Lung (tissue), 11 donors: ENCODE measurements at regions not wholly inside any gene's neighbourhood (a gene's known extent, or its start where the extent isn't known, plus 50 kb on each side); places are given as distances from the start of the nearest gene placed in this dataset.

Experiments used
- ATAC-seq: fragments of 200-7000 bp; cut with Tn5 transposase; one replicate; pipeline ENCODE4 v1.9.1; 2020; ENCODE audit warnings: moderate number of reproducible peaks; ENCODE audit not compliant: insufficient read depth, low FRiP score
- DNase-seq, 3 donors: peaks; one replicate each; pipeline ENCODE4 v3.0.0-alpha.2; 2013 to 2017
- H3K27ac ChIP-seq, 2 donors: one replicate each; pipeline ENCODE4 v1.5.1; 2013; ENCODE audit warnings: mild to moderate bottlenecking in 2 of 2, moderate library complexity in 2 of 2, control low read depth in 1 of 2, inconsistent platforms in 1 of 2, low read depth in 1 of 2, low read length in 1 of 2
- H3K27me3 ChIP-seq, 3 donors: one replicate each; pipeline ENCODE4 v1.5.1; 2013; ENCODE audit warnings: low read length in 2 of 3; ENCODE audit not compliant: control insufficient read depth in 3 of 3, insufficient read depth in 3 of 3
- H3K36me3 ChIP-seq, 4 donors: one replicate each; pipeline ENCODE4 v1.5.1; 2013; ENCODE audit warnings: low read length in 4 of 4, mild to moderate bottlenecking in 1 of 4, moderate library complexity in 1 of 4; ENCODE audit not compliant: control insufficient read depth in 4 of 4, insufficient read depth in 4 of 4
- H3K4me1 ChIP-seq, 5 donors: one replicate each; pipeline ENCODE4 v1.5.1; 2013; ENCODE audit warnings: low read length in 5 of 5, mild to moderate bottlenecking in 2 of 5, moderate library complexity in 1 of 5; ENCODE audit not compliant: control insufficient read depth in 5 of 5, insufficient read depth in 5 of 5
- H3K4me3 ChIP-seq: one replicate; pipeline ENCODE4 v1.5.1; 2013; ENCODE audit warnings: mild to moderate bottlenecking, control low read depth, moderate library complexity
- H3K9ac ChIP-seq, 2 donors: one replicate each; pipeline ENCODE4 v1.5.1; 2013; ENCODE audit warnings: low read length in 2 of 2, control low read depth in 1 of 2; ENCODE audit not compliant: insufficient read depth in 1 of 2
- H3K9me3 ChIP-seq, 4 donors: one replicate each; pipeline ENCODE4 v1.5.1; 2013; ENCODE audit warnings: low read length in 3 of 4, mild to moderate bottlenecking in 1 of 4, moderate library complexity in 1 of 4; ENCODE audit not compliant: control insufficient read depth in 4 of 4, insufficient read depth in 3 of 4
- WGBS, 2 donors: extraction: QIAGEN DNeasy Blood & Tissue Kit; methylation state at CpG; one replicate each; pipeline ENCODE4 v1.1.7; 2013; 5-methylcytosine and 5-hydroxymethylcytosine counted together
- TF ChIP-seq, protein P1 (sequence below): IDR thresholded peaks from 2 replicates; pipeline ENCODE4 v1.5.1; 2012; ENCODE audit warnings: mild to moderate bottlenecking; ENCODE audit errors: control extremely low read depth, extremely low read depth
- donor health status: control.
- donor health status: control.
- donor health status: Bipolar disorder and iron deficiency.
- donor health status: healthy.
- donor health status: DM: yes; HTN: yes; CAD: no.

DNA sequence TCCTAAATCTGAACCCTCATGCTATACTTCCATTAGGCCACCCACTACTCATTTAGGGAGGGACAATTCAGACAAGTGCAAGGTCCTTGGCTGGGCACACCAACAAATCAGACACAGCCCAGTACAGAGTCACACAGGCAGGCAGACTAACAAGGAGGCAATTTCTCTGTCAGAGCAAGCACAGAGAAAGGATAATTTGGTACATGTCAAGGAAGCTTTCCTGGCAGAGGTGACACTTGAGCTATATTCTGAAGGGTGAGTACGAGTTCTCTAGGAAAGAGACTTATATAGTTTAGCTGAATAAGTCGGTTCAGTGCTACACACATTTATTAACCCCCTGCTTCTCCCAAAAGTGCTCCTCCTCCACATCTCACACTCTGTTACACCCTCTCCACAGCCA is 455.9 kb downstream of the OMA1 start:
- H3K27me3 ChIP-seq = no peaks in the 10 kb centered on the region
- no peak overlapping the region for H3K9ac ChIP-seq
- H3K36me3 ChIP-seq = no peaks in the 10 kb centered on the region
- H3K27ac ChIP-seq = no peak overlapping the region
- no peak overlapping the region for H3K4me3 ChIP-seq
- ATAC-seq = no peak
- TF ChIP-seq, protein P1, sequence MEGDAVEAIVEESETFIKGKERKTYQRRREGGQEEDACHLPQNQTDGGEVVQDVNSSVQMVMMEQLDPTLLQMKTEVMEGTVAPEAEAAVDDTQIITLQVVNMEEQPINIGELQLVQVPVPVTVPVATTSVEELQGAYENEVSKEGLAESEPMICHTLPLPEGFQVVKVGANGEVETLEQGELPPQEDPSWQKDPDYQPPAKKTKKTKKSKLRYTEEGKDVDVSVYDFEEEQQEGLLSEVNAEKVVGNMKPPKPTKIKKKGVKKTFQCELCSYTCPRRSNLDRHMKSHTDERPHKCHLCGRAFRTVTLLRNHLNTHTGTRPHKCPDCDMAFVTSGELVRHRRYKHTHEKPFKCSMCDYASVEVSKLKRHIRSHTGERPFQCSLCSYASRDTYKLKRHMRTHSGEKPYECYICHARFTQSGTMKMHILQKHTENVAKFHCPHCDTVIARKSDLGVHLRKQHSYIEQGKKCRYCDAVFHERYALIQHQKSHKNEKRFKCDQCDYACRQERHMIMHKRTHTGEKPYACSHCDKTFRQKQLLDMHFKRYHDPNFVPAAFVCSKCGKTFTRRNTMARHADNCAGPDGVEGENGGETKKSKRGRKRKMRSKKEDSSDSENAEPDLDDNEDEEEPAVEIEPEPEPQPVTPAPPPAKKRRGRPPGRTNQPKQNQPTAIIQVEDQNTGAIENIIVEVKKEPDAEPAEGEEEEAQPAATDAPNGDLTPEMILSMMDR = no peak
- no peak for DNase-seq
- H3K4me1 ChIP-seq = peaks cover 0 to 14% (median 0%) of the 10 kb centered on the region in 5 donors
- WGBS, 2 donors = 40 to 53% methylated on average over 2 of the region's 2 CpGs
- peaks cover 0 to 2% (median 0%) of the 10 kb centered on the region in 4 donors for H3K9me3 ChIP-seq

DNA sequence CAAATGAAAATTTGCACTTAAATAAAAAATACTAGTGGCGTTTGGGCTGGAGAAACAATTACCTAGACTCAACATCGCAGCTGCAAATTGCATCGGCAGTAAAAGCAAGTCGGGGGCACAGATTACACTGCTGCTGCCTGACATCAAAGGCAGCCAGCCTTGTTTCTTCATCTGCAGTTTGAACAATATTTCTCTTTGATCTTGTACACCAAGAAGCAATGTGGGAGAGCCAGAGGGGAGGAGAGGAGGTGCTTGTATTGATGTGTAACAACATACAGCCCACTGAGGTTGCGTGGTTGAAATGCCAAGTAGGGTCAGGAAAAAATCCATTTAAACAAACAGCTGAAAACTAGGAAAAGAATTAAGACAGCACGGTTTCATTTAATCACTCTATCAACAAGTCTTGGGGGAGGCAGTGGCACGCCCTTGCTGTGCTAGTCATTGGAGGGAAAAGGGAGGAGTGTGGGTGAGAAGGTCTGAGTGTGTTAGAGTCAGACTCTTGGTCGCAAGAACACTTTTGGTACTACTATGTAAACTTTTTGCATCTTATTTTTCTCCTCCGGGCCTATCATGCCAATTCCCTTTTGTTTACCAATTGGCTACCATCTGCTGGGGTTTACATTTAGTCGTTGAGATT is 456.5 kb downstream of the OMA1 start:
- Histone ChIP-seq H3K27ac (no peak overlapping the region), H3K36me3 (no peaks in the 10 kb centered on the region), H3K27me3 (no peaks in the 10 kb centered on the region), H3K4me1 (peaks cover 0 to 14% (median 0%) of the 10 kb centered on the region in 5 donors), H3K9me3 (peaks cover 0 to 2% (median 0%) of the 10 kb centered on the region in 4 donors), H3K4me3 (no peak overlapping the region), H3K9ac (no peak overlapping the region)
- TF ChIP-seq, protein P1 = no peak
- ATAC-seq = no peak
- peak; percentile 50 to 70 (median 67) for DNase-seq
- WGBS, 2 donors = 64 to 82% methylated on average over 10 of the region's 10 CpGs

DNA sequence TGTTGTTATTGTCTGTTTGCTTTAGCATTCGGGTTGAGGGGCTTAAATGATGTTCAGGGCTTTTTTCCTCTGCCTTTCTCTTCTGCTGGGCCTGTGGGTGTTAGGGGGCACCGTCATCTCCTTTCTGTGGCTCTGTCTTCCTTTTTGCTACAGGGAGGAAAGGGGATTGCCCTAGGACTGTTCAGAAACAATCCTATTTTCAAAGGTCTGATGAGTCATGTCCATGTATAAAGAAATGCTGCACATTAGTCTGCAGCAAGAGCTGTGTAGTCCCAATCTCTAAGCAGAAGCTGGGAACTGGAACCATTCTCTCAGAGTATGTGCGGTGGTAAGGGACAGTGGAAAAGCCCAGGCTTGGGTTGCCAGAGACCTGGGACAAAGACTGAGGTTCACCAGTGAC is 462.3 kb downstream of the OMA1 start:
- Histone ChIP-seq H3K27me3 (no peaks in the 10 kb centered on the region), H3K9me3 (peaks cover 0 to 2% (median 0%) of the 10 kb centered on the region in 4 donors), H3K4me3 (no peak overlapping the region), H3K9ac (no peak overlapping the region), H3K27ac (no peak overlapping the region), H3K4me1 (no peaks in the 10 kb centered on the region), H3K36me3 (no peaks in the 10 kb centered on the region)
- ATAC-seq (no peak), DNase-seq (no peak)
- 65 to 72% methylated on average over 3 of the region's 3 CpGs for WGBS, 2 donors
- TF ChIP-seq, protein P1 = no peak

- DNase-seq (no peak), ATAC-seq (no peak)
- Histone ChIP-seq H3K27me3 (no peaks in the 10 kb centered on the region), H3K27ac (no peak overlapping the region), H3K4me1 (no peaks in the 10 kb centered on the region), H3K4me3 (no peak overlapping the region), H3K36me3 (no peaks in the 10 kb centered on the region), H3K9me3 (no peaks in the 10 kb centered on the region), H3K9ac (no peak overlapping the region)
- 69 to 85% methylated on average over 5 of the region's 5 CpGs for WGBS, 2 donors
- TF ChIP-seq, protein P1 = no peak
Measured at GRCh38 chr1:58082596-58082995, 463.9 kb downstream of the OMA1 start.
